AG04450 (cell line): ENCODE measurements at regions not wholly inside any gene's neighbourhood (a gene's known extent, or its start where the extent isn't known, plus 50 kb on each side); places are given as distances from the start of the nearest gene placed in this dataset.

ENCODE experiments used
- CTCF ChIA-PET: fragments of 300-600, 350-600 bp; formaldehyde crosslinking; extraction: SDS; loops from one replicate; lab custom pipeline; 2022; ENCODE audit warnings: antibody characterized with exemption, inconsistent platforms; lab: Charles Lee
- POLR2A ChIA-PET: fragments of 350-600 bp; formaldehyde crosslinking; extraction: SDS; loops from one replicate; lab custom pipeline; 2021; ENCODE audit warnings: antibody characterized with exemption, inconsistent platforms; lab: Yijun Ruan, JAX
- DNase-seq: peaks from one replicate; pipeline ENCODE4 v3.0.0-alpha.2; 2011; ENCODE audit warnings: low read depth, low spot score
- H3K27ac ChIP-seq: one replicate; pipeline ENCODE4 v1.5.1; 2012; ENCODE audit warnings: low read depth, low read length, control low read depth
- H3K27me3 ChIP-seq: one replicate; pipeline ENCODE4 v1.6.0; 2012; ENCODE audit warnings: low read length; ENCODE audit not compliant: control insufficient read depth, insufficient read depth
- H3K4me3 ChIP-seq: 2 replicates; pipeline ENCODE4 v1.5.1; 2011; ENCODE audit warnings: mild to moderate bottlenecking, low read depth, low read length, control low read depth
- H3K9me3 ChIP-seq: 2 replicates; pipeline ENCODE4 v1.5.1; 2012; ENCODE audit warnings: low read length; ENCODE audit not compliant: control insufficient read depth, insufficient read depth
- CTCF ChIP-seq: IDR thresholded peaks from 2 replicates; pipeline ENCODE4 v1.5.1; 2011; ENCODE audit warnings: low read depth, low read length, control low read depth, inconsistent platforms

GRCh38 chr14:34058510-34058909 is 107.6 kb upstream of the EGLN3 start:
- H3K27me3 ChIP-seq = peaks cover 6% of the 10 kb centered on the region
- no peak overlapping the region for H3K27ac ChIP-seq
- H3K4me3 ChIP-seq = no peak overlapping the region
- no peaks in the 10 kb centered on the region for H3K9me3 ChIP-seq
- TF ChIP-seq CTCF = no peak
- POLR2A ChIA-PET = no interaction called here
- DNase-seq = no peak
- CTCF ChIA-PET = no interaction called here

GRCh38 chr14:34056046-34056445 is 105.2 kb upstream of the EGLN3 start:
- peaks cover 2% of the 10 kb centered on the region for H3K27me3 ChIP-seq
- H3K27ac ChIP-seq = no peak overlapping the region
- no peak overlapping the region for H3K4me3 ChIP-seq
- TF ChIP-seq CTCF = no peak
- no peaks in the 10 kb centered on the region for H3K9me3 ChIP-seq
- POLR2A ChIA-PET = no interaction called here
- CTCF ChIA-PET = no interaction called here
- DNase-seq = no peak

GRCh38 chr14:34055157-34055950 is 104.5 kb upstream of the EGLN3 start:
- TF ChIP-seq CTCF = no peak
- no peaks in the 10 kb centered on the region for H3K27me3 ChIP-seq
- H3K9me3 ChIP-seq = no peaks in the 10 kb centered on the region
- no peak overlapping the region for H3K4me3 ChIP-seq
- H3K27ac ChIP-seq = no peak overlapping the region
- DNase-seq = no peak
- CTCF ChIA-PET = no interaction called here
- POLR2A ChIA-PET = no interaction called here

- Histone ChIP-seq H3K4me3 (no peak overlapping the region), H3K27ac (no peak overlapping the region), H3K9me3 (no peaks in the 10 kb centered on the region), H3K27me3 (no peaks in the 10 kb centered on the region)
- ChIA-PET POLR2A (no interaction called here), CTCF (no interaction called here)
- TF ChIP-seq CTCF = no peak
- no peak for DNase-seq
These were observed 102.8 kb upstream of the EGLN3 start for GRCh38 chr14:34053666-34054065.

- Histone ChIP-seq H3K4me3 (no peak overlapping the region), H3K27ac (no peak overlapping the region), H3K9me3 (no peaks in the 10 kb centered on the region), H3K27me3 (no peaks in the 10 kb centered on the region)
- POLR2A ChIA-PET = no interaction called here
- TF ChIP-seq CTCF = no peak
- no peak for DNase-seq
- CTCF ChIA-PET = no interaction called here
These were observed 101.8 kb upstream of the EGLN3 start for GRCh38 chr14:34052658-34053014.
